CD14-positive monocyte (primary cell): ENCODE measurements at regions not wholly inside any gene's neighbourhood (a gene's known extent, or its start where the extent isn't known, plus 50 kb on each side); places are given as distances from the start of the nearest gene placed in this dataset.

ENCODE experiments used
- DNase-seq, 3 donors: peaks; one replicate each; pipeline ENCODE4 v3.0.0-alpha.2; 2011 to 2022
- H2AFZ ChIP-seq: 2 replicates; pipeline ENCODE4 v1.6.0; 2012; ENCODE audit warnings: mild to moderate bottlenecking, low read depth, low read length, inconsistent platforms; ENCODE audit not compliant: insufficient read depth, poor library complexity, severe bottlenecking
- H3K27ac ChIP-seq, 2 donors: 1 replicate in 1 of 2; 2 replicates in 1 of 2; pipeline ENCODE4 v1.5.1; 2012 to 2013; ENCODE audit warnings: low read length in 2 of 2, control low read depth in 1 of 2, inconsistent platforms in 1 of 2, low read depth in 1 of 2, mild to moderate bottlenecking in 1 of 2
- H3K27me3 ChIP-seq, 2 donors: one replicate each; pipeline versions ENCODE4 v1.6.0 to v1.6.1; 2011 to 2013; ENCODE audit warnings: low read length in 2 of 2; ENCODE audit not compliant: control insufficient read depth in 2 of 2, insufficient read depth in 2 of 2
- H3K36me3 ChIP-seq, 2 donors: replicated peaks in 1 of 2; 1 replicate in 1 of 2; 2 replicates in 1 of 2; pipeline versions ENCODE4 v1.5.1 to v1.6.1; 2012 to 2013; ENCODE audit warnings: low read length in 2 of 2, control low read depth in 1 of 2, inconsistent platforms in 1 of 2, mild to moderate bottlenecking in 1 of 2; ENCODE audit not compliant: insufficient read depth in 2 of 2, control insufficient read depth in 1 of 2
- H3K4me1 ChIP-seq, 2 donors: 1 replicate in 1 of 2; 2 replicates in 1 of 2; pipeline versions ENCODE4 v1.5.1 to v1.6.1; 2012 to 2013; ENCODE audit warnings: low read length in 2 of 2, control low read depth in 1 of 2, inconsistent platforms in 1 of 2, mild to moderate bottlenecking in 1 of 2, moderate library complexity in 1 of 2; ENCODE audit not compliant: insufficient read depth in 2 of 2, control insufficient read depth in 1 of 2
- H3K4me2 ChIP-seq: replicated peaks from 2 replicates; pipeline ENCODE3; 2012; ENCODE audit warnings: low read length, moderate library complexity, mild to moderate bottlenecking; ENCODE audit not compliant: poor library complexity, severe bottlenecking; ENCODE audit errors: extremely low read depth
- H3K4me3 ChIP-seq, 3 experiments: fragments of 200-600 bp in 1 of 3; sonication (generic) in 1 of 3; replicated peaks in 1 of 3; 1 replicate in 2 of 3; 2 replicates in 1 of 3; pipeline ENCODE4 v1.5.1; 2011 to 2013; ENCODE audit warnings: low read length in 3 of 3, mild to moderate bottlenecking in 3 of 3, control low read depth in 2 of 3, low read depth in 2 of 3, inconsistent platforms in 1 of 3, moderate library complexity in 1 of 3
- H3K79me2 ChIP-seq: 2 replicates; pipeline ENCODE4 v1.6.0; 2012; ENCODE audit warnings: mild to moderate bottlenecking, control low read depth, inconsistent platforms, low read length, moderate library complexity; ENCODE audit not compliant: insufficient read depth
- H3K9ac ChIP-seq: 2 replicates; pipeline ENCODE4 v1.6.0; 2017; ENCODE audit warnings: low read length, mild to moderate bottlenecking; ENCODE audit not compliant: insufficient read depth, poor library complexity, severe bottlenecking
- H3K9me3 ChIP-seq, 2 donors: replicated peaks in 1 of 2; 1 replicate in 1 of 2; 2 replicates in 1 of 2; pipeline versions ENCODE4 v1.5.1 to v1.6.1; 2012 to 2013; ENCODE audit warnings: low read length in 2 of 2, control low read depth in 1 of 2; ENCODE audit not compliant: control insufficient read depth in 1 of 2, insufficient read depth in 1 of 2
- H4K20me1 ChIP-seq: 2 replicates; pipeline ENCODE4 v1.6.0; 2012; ENCODE audit warnings: mild to moderate bottlenecking, low read length, control low read depth, moderate library complexity; ENCODE audit not compliant: insufficient read depth
- H3K27ac Mint-ChIP-seq, 7 donors: one replicate each; pipeline ENCODE4 v1.8.0; 2020; ENCODE audit warnings: mild to moderate bottlenecking in 7 of 7, mixed read lengths in 7 of 7, moderate library complexity in 6 of 7, inconsistent platforms in 2 of 7
- H3K27me3 Mint-ChIP-seq, 3 donors: one replicate each; pipeline ENCODE4 v1.8.0; 2021 to 2022; ENCODE audit warnings: low read depth in 3 of 3, mild to moderate bottlenecking in 3 of 3, mixed read lengths in 3 of 3, moderate library complexity in 3 of 3, inconsistent platforms in 1 of 3
- H3K36me3 Mint-ChIP-seq, 2 donors: one replicate each; pipeline ENCODE4 v1.8.0; 2020; ENCODE audit warnings: mixed read lengths in 2 of 2, inconsistent platforms in 1 of 2, mild to moderate bottlenecking in 1 of 2
- H3K4me1 Mint-ChIP-seq: one replicate; pipeline ENCODE4 v1.8.0; 2020; ENCODE audit warnings: mild to moderate bottlenecking, mixed read lengths
- H3K4me3 Mint-ChIP-seq, 2 donors: one replicate each; pipeline ENCODE4 v1.8.0; 2020; ENCODE audit warnings: mild to moderate bottlenecking in 2 of 2, mixed read lengths in 2 of 2, moderate library complexity in 1 of 2
- H3K9me3 Mint-ChIP-seq, 7 donors: one replicate each; pipeline ENCODE4 v1.8.0; 2020 to 2022; ENCODE audit warnings: mixed read lengths in 7 of 7, mild to moderate bottlenecking in 6 of 7, moderate library complexity in 6 of 7, inconsistent platforms in 2 of 7
- CTCF ChIP-seq: fragments of 200-600 bp; IDR thresholded peaks from one replicate; pipeline ENCODE4 v1.8.0; 2022; ENCODE audit warnings: antibody characterized with exemption, mild to moderate bottlenecking
- WGBS: methylation state at CpG from one replicate; pipeline ENCODE4 v1.1.5; 2013; ENCODE audit warnings: missing lambda C conversion rate; ENCODE audit not compliant: insufficient coverage; 5-methylcytosine and 5-hydroxymethylcytosine counted together
- intact Hi-C, 2 donors: fragments of 100-400 bp; cut with micrococcal nuclease; formaldehyde crosslinking; loops; one replicate each; pipeline versions ENCODE4 v1.15.0 to v1.15.1; 2023

GRCh38 chrX:20355187-20355586 is 88.5 kb upstream of the RPS6KA3 start:
- no peaks in the 10 kb centered on the region for H3K9me3 ChIP-seq
- H3K79me2 ChIP-seq, result no peaks in the 10 kb centered on the region
- H4K20me1 ChIP-seq, result no peaks in the 10 kb centered on the region
- peaks cover 0 to 4% (median 0%) of the 10 kb centered on the region in 7 donors for H3K9me3 Mint-ChIP-seq
- H3K4me2 ChIP-seq, result no peak overlapping the region
- peaks cover 13% of the 10 kb centered on the region for H3K4me1 Mint-ChIP-seq
- no peak overlapping the region for H3K4me3 ChIP-seq
- H3K27ac Mint-ChIP-seq, result peak overlapping the region in 1 of 7 donors; percentile 48
- H2AFZ ChIP-seq, result no peak overlapping the region
- H3K36me3 Mint-ChIP-seq, result no peaks in the 10 kb centered on the region
- no peak overlapping the region for H3K27ac ChIP-seq
- no CpG with 5 or more reads among the region's 7 CpGs for WGBS
- no peak for DNase-seq
- intact Hi-C loops, result no loop called here
- H3K9ac ChIP-seq, result no peak overlapping the region
- H3K36me3 ChIP-seq, result no peaks in the 10 kb centered on the region
- TF ChIP-seq CTCF, result no peak
- H3K4me3 Mint-ChIP-seq, result no peak overlapping the region
- peaks cover 12 to 13% of the 10 kb centered on the region in 2 donors for H3K4me1 ChIP-seq
- H3K27me3 ChIP-seq, result peaks cover 0 to 4% of the 10 kb centered on the region in 2 donors
- peaks cover 0 to 2% (median 1%) of the 10 kb centered on the region in 3 donors for H3K27me3 Mint-ChIP-seq

GRCh38 chrX:20354505-20354904 is 87.8 kb upstream of the RPS6KA3 start:
- H3K9ac ChIP-seq, result no peak overlapping the region
- no peak overlapping the region for H2AFZ ChIP-seq
- no peak overlapping the region for H3K4me3 ChIP-seq
- Mint-ChIP-seq H3K27ac (no peak overlapping the region), H3K9me3 (peaks cover 0 to 4% (median 0%) of the 10 kb centered on the region in 7 donors), H3K4me1 (peaks cover 18% of the 10 kb centered on the region), H3K4me3 (no peak overlapping the region), H3K36me3 (no peaks in the 10 kb centered on the region), H3K27me3 (peaks cover 0 to 2% (median 1%) of the 10 kb centered on the region in 3 donors)
- peaks cover 15 to 18% of the 10 kb centered on the region in 2 donors for H3K4me1 ChIP-seq
- H3K27me3 ChIP-seq, result peaks cover 0 to 4% of the 10 kb centered on the region in 2 donors
- no peaks in the 10 kb centered on the region for H3K36me3 ChIP-seq
- H4K20me1 ChIP-seq, result no peaks in the 10 kb centered on the region
- no CpG with 5 or more reads among the region's 5 CpGs for WGBS
- no peak for TF ChIP-seq CTCF
- no peaks in the 10 kb centered on the region for H3K9me3 ChIP-seq
- H3K27ac ChIP-seq, result no peak overlapping the region
- intact Hi-C loops, result no loop called here
- no peaks in the 10 kb centered on the region for H3K79me2 ChIP-seq
- DNase-seq, result no peak
- no peak overlapping the region for H3K4me2 ChIP-seq
